Smooth muscle cell (in vitro differentiated cells): ENCODE measurements at regions not wholly inside any gene's neighbourhood (a gene's known extent, or its start where the extent isn't known, plus 50 kb on each side); places are given as distances from the start of the nearest gene placed in this dataset.

Source experiments
- DNase-seq: peaks from one replicate; lab custom pipeline; 2025; ENCODE audit not compliant: unreplicated experiment; lab: John Stamatoyannopoulos, UW
- H2AFZ ChIP-seq: fragments of 200-600 bp; sonication (generic); 2 replicates; pipeline ENCODE4 v1.6.0; 2016; ENCODE audit warnings: antibody characterized with exemption, low read depth, mild to moderate bottlenecking
- H3F3A ChIP-seq: fragments of 200-600 bp; sonication (generic); 2 replicates; pipeline ENCODE4 v1.6.0; 2017; ENCODE audit warnings: antibody characterized with exemption, low read depth
- H3K27ac ChIP-seq: fragments of 200-600 bp; sonication (generic); 2 replicates; pipeline ENCODE4 v1.5.1; 2016; ENCODE audit warnings: low read depth, mild to moderate bottlenecking
- H3K27me3 ChIP-seq: fragments of 200-600 bp; sonication (generic); 2 replicates; pipeline ENCODE4 v1.6.1; 2016; ENCODE audit warnings: low read depth, mild to moderate bottlenecking
- H3K36me3 ChIP-seq: fragments of 200-600 bp; sonication (generic); 2 replicates; pipeline ENCODE4 v1.5.1; 2016; ENCODE audit warnings: low read depth
- H3K4me1 ChIP-seq: fragments of 200-600 bp; sonication (generic); 2 replicates; pipeline ENCODE4 v1.5.1; 2016; ENCODE audit warnings: low read depth
- H3K4me2 ChIP-seq: fragments of 200-600 bp; sonication (generic); 2 replicates; pipeline ENCODE4 v1.6.0; 2016; ENCODE audit warnings: mild to moderate bottlenecking
- H3K4me3 ChIP-seq: fragments of 200-600 bp; sonication (generic); 2 replicates; pipeline ENCODE4 v1.5.1; 2016; ENCODE audit warnings: mild to moderate bottlenecking
- H3K79me2 ChIP-seq: fragments of 200-600 bp; sonication (generic); 2 replicates; pipeline ENCODE4 v1.6.0; 2016; ENCODE audit warnings: low read depth, mild to moderate bottlenecking
- H3K9ac ChIP-seq: fragments of 200-600 bp; sonication (generic); 2 replicates; pipeline ENCODE4 v1.6.0; 2016; ENCODE audit warnings: low read depth
- H3K9me3 ChIP-seq: fragments of 200-600 bp; sonication (generic); replicated peaks from 2 replicates; pipeline ENCODE4 v1.5.1; 2016; ENCODE audit warnings: low read depth
- H4K20me1 ChIP-seq: fragments of 200-600 bp; sonication (generic); 2 replicates; pipeline ENCODE4 v1.6.0; 2016; ENCODE audit warnings: low read depth
- WGBS: methylation state at CpG from one replicate; pipeline ENCODE4 v1.1.7; 2016; ENCODE audit warnings: low lambda C conversion rate; 5-methylcytosine and 5-hydroxymethylcytosine counted together
- TF ChIP-seq, protein P1 (sequence below): fragments of 200-600 bp; sonication (generic); IDR thresholded peaks from 2 replicates; pipeline ENCODE4 v1.5.1; 2017; ENCODE audit warnings: borderline replicate concordance, mild to moderate bottlenecking, antibody characterized with exemption; ENCODE audit not compliant: insufficient read depth, poor library complexity, severe bottlenecking

DNA sequence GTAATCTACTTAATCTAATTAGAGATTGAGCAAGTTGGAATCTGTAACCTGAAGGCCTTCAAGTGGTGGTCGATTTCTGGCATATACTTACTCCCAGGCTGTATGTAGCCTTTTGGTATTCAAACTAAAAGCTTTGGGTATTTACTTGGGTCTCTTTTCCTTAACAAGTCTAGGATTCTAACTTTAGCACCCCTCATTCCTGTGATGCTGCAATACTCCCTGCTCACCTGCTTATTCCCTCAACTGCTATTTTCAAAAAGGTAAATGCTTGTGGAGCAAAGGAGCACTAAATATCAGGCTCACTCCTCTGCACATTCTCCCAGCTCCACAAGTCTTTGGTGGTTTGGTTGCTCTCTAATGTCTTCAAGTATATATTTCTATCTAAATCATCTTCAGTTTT is 68.0 kb upstream of the CYYR1 start:
- Histone ChIP-seq H2AFZ (no peak overlapping the region), H3K79me2 (no peaks in the 10 kb centered on the region), H3K27me3 (no peaks in the 10 kb centered on the region), H3K9me3 (no peaks in the 10 kb centered on the region), H3K36me3 (no peaks in the 10 kb centered on the region), H3K4me3 (no peak overlapping the region), H3K27ac (no peak overlapping the region), H4K20me1 (no peaks in the 10 kb centered on the region), H3K4me1 (no peaks in the 10 kb centered on the region), H3K9ac (no peak overlapping the region), H3K4me2 (no peak overlapping the region), H3F3A (no peaks in the 10 kb centered on the region)
- WGBS = 65% methylated on average over 1 of the region's 1 CpG
- DNase-seq = no peak
- TF ChIP-seq, protein P1, sequence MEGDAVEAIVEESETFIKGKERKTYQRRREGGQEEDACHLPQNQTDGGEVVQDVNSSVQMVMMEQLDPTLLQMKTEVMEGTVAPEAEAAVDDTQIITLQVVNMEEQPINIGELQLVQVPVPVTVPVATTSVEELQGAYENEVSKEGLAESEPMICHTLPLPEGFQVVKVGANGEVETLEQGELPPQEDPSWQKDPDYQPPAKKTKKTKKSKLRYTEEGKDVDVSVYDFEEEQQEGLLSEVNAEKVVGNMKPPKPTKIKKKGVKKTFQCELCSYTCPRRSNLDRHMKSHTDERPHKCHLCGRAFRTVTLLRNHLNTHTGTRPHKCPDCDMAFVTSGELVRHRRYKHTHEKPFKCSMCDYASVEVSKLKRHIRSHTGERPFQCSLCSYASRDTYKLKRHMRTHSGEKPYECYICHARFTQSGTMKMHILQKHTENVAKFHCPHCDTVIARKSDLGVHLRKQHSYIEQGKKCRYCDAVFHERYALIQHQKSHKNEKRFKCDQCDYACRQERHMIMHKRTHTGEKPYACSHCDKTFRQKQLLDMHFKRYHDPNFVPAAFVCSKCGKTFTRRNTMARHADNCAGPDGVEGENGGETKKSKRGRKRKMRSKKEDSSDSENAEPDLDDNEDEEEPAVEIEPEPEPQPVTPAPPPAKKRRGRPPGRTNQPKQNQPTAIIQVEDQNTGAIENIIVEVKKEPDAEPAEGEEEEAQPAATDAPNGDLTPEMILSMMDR = no peak

DNA sequence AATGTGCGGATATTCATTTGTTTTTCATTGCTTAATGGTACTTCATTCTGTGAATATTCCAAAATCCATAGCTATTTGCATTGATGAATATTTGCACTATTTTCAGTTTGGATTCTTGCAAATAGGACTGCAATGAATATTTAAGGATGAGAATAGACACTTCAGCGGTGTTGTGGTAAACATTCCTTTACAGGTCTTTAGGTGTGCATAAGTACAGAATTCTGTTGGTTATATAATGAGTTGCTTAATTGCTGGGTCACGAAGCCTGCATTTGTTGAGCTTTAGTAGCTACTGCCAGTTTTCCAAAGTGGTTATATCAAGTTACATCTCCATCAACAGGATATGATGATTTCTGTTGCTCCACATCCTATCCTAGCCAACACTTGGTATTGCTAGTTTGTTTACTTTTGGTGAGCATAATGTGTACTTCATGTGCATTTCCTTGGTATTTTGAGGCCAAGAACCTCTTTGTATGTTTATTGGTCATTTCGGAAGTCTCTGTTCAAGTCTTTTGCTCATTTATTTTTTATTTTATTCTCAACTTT is 64.2 kb upstream of the CYYR1 start:
- no peaks in the 10 kb centered on the region for H3K9me3 ChIP-seq
- no peak overlapping the region for H3K27ac ChIP-seq
- no peaks in the 10 kb centered on the region for H3F3A ChIP-seq
- H3K4me3 ChIP-seq = no peak overlapping the region
- no peak overlapping the region for H3K4me2 ChIP-seq
- H3K36me3 ChIP-seq = no peaks in the 10 kb centered on the region
- no peaks in the 10 kb centered on the region for H3K4me1 ChIP-seq
- no peak overlapping the region for H3K9ac ChIP-seq
- H3K27me3 ChIP-seq = no peaks in the 10 kb centered on the region
- TF ChIP-seq, protein P1 = no peak
- no peaks in the 10 kb centered on the region for H4K20me1 ChIP-seq
- no peak overlapping the region for H2AFZ ChIP-seq
- DNase-seq = no peak
- 66% methylated on average over 4 of the region's 4 CpGs for WGBS
- H3K79me2 ChIP-seq = no peaks in the 10 kb centered on the region

DNA sequence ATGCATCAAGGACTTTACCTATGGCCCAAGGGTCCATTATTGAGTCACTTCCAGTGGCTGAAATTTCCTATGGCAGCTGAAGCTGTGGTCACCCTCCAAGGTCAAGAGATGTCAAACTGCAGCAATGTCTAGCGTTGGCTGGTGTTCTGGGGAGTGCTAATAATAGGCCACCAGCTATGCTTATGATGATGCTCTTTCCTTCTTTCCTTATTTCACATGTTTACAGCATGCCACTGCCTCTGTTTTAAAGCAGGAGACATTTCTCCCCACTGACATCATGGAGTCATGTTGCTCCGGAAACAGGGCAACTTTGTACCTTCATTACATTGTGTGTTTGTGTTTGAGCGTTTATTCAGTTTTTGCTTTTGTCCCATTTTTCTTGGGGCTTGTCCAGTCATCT is 62.6 kb upstream of the CYYR1 start:
- no peak for DNase-seq
- H4K20me1 ChIP-seq = no peaks in the 10 kb centered on the region
- no peaks in the 10 kb centered on the region for H3F3A ChIP-seq
- no peaks in the 10 kb centered on the region for H3K27me3 ChIP-seq
- 95% methylated on average over 3 of the region's 3 CpGs for WGBS
- H3K4me3 ChIP-seq = no peak overlapping the region
- H3K4me1 ChIP-seq = no peaks in the 10 kb centered on the region
- H3K9ac ChIP-seq = no peak overlapping the region
- H3K79me2 ChIP-seq = no peaks in the 10 kb centered on the region
- no peaks in the 10 kb centered on the region for H3K9me3 ChIP-seq
- no peak overlapping the region for H3K4me2 ChIP-seq
- no peak overlapping the region for H2AFZ ChIP-seq
- H3K36me3 ChIP-seq = no peaks in the 10 kb centered on the region
- TF ChIP-seq, protein P1 = no peak
- H3K27ac ChIP-seq = no peak overlapping the region

DNA sequence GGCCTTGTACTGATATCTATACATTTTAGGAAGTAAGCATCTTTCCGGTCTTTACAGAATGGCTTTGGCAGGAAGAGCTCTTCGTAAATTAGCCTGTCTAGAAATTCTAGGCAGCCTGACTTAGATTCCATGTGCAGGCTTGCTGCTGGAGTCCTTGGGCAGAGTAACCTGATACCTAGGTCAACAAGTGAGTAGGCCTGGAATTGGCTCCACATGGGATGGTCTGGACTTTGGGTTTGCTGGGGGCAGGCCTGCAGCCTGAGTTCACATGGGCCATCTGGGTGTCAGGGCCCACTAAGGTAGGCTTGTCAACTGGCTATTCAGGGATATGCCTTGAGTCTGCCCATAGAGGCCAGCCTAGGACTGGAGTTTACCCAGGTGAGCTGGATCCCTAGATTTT is 59.6 kb upstream of the CYYR1 start:
- H3K4me2 ChIP-seq = no peak overlapping the region
- no peaks in the 10 kb centered on the region for H3K4me1 ChIP-seq
- H2AFZ ChIP-seq = no peak overlapping the region
- WGBS = 50% methylated on average over 2 of the region's 2 CpGs
- H3K27ac ChIP-seq = no peak overlapping the region
- no peaks in the 10 kb centered on the region for H3K36me3 ChIP-seq
- no peak for DNase-seq
- no peaks in the 10 kb centered on the region for H3K9me3 ChIP-seq
- TF ChIP-seq, protein P1 = no peak
- H4K20me1 ChIP-seq = no peaks in the 10 kb centered on the region
- H3K79me2 ChIP-seq = no peaks in the 10 kb centered on the region
- H3K9ac ChIP-seq = no peak overlapping the region
- no peaks in the 10 kb centered on the region for H3K27me3 ChIP-seq
- H3F3A ChIP-seq = no peaks in the 10 kb centered on the region
- H3K4me3 ChIP-seq = no peak overlapping the region
